DMS 273 (cell line): ENCODE measurements at regions not wholly inside any gene's neighbourhood (a gene's known extent, or its start where the extent isn't known, plus 50 kb on each side); places are given as distances from the start of the nearest gene placed in this dataset.

ENCODE experiments used
- DNase-seq: peaks from one replicate; lab custom pipeline; 2025; ENCODE audit not compliant: unreplicated experiment; lab: John Stamatoyannopoulos, UW

DNA sequence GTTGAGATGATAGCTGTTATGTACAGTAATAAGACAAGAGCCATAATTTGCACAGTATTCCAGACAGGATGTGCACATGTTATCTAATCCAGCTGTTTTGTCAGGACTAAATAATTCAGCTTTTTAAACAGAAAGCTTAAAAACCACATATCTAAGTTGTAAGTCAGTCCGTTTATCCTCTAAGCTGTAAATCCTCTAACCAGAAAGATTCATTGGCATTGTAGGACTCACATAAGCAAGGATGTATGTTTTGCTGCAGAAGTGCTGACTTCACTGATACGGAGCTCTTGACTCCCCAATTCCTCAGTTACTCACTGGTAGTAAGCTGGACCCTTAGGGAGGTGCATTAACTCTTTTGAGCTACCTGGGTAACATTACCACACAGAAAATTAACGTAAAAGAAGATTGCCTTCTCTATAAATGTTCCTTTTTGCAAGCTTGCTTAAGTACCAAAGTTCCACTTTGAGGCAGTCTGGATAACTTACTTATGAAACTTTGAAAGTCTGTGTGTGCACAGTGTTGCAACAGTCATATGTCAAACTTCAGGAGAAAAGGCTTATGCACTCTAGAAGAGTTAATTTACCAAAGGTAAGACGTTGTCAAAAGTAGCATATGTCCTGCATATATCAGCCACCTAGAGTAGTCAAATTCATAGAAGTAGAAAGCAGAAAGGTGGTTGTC lies 58.3 kb upstream of the MAGEB2 start:
- no peak for DNase-seq

GRCh38 chrX:30161043-30161442 lies 54.3 kb upstream of the MAGEB2 start:
- no peak for DNase-seq
